ENCODE measurements at regions not wholly inside any gene's neighbourhood (a gene's known extent, or its start where the extent isn't known, plus 50 kb on each side); places are given as distances from the start of the nearest gene placed in this dataset.
A peak's percentile ranks its signal among the peaks of the same experiment; 100 is the strongest.

- no peak for DNase-seq (ENCODE audit: low read depth, low spot score)
Measured at GRCh38 chr18:78525366-78526111, 454.1 kb upstream of the SALL3 start.

GRCh38 chr18:78526275-78526674 lies 453.3 kb upstream of the SALL3 start:
- DNase-seq (ENCODE audit: low read depth, low spot score): no peak

DNA sequence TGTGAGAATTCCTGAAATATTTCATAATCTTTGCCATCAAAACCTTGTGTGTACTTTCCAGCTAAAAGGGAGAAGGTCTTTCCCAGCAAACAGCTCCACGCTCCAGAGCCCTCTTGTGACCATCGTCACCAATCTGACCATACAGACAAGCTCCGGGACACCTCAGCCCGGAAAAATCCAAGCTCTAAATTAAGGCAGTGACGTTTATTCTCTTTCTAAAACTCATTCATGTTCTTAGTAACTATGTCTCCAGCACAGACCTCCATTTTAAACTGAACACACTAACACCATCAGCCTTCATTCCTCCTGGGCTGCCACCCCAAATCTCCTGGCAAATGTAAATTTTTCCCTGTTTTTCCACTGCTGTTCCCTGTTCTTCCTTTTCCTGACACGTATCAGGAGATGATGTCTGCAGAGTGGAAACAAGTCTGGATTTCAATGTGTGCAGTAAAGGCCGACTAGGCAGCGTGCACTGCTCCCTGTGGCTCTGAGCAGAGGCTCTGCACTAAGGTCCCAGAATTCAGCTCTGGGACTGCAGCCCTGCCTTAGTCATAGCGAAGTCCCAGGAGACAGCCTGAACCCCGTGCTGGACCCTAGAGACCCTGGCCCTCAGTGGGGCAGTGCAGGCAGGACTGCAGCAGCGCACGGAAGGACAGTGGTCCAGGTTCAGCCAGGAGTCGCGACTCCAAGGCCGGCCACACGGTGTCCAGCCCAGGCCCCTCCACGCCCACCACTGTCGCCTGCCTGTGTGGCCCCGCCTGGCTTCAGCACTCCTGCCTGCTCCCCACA lies 452.5 kb upstream of the SALL3 start:
- DNase-seq (ENCODE audit: low read depth, low spot score): peak; percentile 13

- DNase-seq (ENCODE audit: low read depth, low spot score): no peak
Measured at GRCh38 chr18:78527984-78528383, 451.6 kb upstream of the SALL3 start.

GRCh38 chr18:78528411-78529258 lies 451.0 kb upstream of the SALL3 start:
- DNase-seq (ENCODE audit: low read depth, low spot score): no peak

- DNase-seq (ENCODE audit: low read depth, low spot score): no peak
Measured at GRCh38 chr18:78531637-78532036, 448.0 kb upstream of the SALL3 start.

DNA sequence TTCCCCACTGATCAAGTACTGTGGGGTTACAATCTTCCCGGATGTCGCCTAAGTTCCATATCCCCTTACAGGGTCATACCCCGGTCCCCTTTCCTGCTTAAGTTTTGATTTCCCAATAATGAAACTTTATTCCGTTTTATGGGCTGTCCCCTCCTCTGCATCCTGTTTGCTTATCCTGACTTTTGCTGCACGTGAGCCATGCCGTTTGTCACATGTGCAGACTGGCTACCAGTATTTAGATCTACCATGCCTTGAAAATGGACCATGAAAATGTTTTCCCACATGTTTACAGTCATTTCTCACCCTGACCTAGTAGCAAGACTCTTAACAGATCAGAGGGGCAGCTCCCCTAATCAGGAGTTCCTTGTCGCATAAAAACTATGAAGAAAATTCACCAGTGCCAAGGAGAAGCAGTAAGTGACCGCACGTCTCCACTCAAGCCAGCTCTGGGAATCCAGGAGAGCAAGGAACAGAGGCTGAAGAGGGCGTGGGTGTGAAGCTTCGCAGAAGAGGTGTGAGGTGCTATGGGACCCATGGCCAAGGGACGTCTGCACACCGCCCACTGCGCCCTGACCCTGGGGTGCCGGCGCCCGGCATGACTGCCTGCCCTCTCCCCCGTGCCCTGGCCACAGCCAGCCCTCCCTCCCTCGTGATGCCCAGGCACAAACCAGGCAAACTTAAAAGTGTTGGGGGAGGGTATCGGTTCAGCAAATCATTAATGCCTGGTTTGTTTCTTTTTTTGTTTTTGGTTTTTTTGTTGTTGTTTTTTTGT lies 440.8 kb upstream of the SALL3 start:
- no peak for DNase-seq (ENCODE audit: low read depth, low spot score)

GRCh38 chr18:78540636-78541529 lies 438.7 kb upstream of the SALL3 start:
- no peak for DNase-seq (ENCODE audit: low read depth, low spot score)

DNA sequence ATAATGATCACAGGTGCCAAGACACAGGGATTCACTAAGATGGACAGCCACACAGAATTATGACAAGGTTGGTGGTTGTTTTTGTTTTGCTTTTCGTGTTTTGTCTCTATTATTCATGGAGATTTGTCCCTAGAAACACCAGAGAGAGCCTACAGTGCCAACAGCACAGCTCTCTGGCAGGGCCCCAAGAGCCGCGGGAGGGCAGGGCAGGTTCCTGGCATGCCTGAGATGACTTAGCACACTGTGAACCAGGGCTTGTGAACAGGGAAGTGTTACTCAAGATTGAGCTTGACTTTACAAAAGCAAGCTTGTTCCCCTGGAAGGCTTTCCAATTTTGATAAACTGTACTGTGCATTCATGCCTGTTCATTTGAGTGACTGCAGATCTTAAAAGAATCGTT lies 437.4 kb upstream of the SALL3 start:
- DNase-seq (ENCODE audit: low read depth, low spot score): no peak

DNA sequence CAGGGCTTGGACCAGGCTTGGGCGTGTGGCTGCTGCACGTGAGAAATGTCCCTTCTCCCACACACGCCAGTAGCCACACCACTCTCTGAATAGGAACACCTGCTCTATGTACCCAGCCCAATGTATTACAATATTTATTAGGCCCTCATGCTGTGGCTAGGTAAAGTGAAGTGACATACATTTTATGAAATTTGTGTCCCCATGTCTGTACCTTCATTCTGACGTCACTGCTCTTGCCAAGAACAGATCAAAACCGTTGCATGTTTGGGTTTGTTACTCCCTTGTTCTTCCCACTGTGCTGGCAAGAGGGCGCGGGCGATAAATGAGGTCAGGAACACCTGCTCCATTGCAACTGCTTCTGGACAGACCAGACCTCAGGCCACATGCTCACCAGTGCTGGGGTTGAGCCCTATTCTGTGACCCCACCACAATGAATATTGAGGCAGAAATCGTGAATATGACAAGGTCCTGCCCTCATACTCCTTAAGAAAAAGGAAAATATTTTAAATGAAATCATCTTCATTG lies 436.4 kb upstream of the SALL3 start:
- DNase-seq (ENCODE audit: low read depth, low spot score): no peak

GRCh38 chr18:78546281-78546680 lies 433.3 kb upstream of the SALL3 start:
- DNase-seq (ENCODE audit: low read depth, low spot score): no peak

DNA sequence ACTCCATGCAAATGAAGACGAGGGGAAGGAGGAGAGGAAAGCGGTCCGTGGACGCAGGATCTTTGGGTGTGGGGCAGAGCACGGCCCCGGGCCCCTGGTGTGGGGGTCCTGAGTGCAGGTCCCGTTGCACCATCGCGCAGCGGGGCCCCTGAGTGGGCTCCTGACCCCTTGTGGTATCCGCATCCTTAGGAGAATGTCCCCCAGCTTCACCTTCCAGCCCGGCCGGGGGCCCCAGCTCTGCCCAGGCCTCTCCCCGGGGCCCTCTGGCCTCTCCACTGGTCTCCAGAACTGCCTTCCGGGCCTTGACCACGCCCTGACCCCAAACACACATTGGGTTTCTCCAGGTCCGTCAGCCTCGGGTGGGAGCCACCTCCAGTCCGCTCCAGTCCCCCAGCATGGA lies 431.8 kb upstream of the SALL3 start:
- no peak for DNase-seq (ENCODE audit: low read depth, low spot score)

GRCh38 chr18:78548261-78549058 lies 431.2 kb upstream of the SALL3 start:
- no peak for DNase-seq (ENCODE audit: low read depth, low spot score)

- DNase-seq (ENCODE audit: low read depth, low spot score): no peak
Measured at GRCh38 chr18:78549971-78550370, 429.6 kb upstream of the SALL3 start.

DNA sequence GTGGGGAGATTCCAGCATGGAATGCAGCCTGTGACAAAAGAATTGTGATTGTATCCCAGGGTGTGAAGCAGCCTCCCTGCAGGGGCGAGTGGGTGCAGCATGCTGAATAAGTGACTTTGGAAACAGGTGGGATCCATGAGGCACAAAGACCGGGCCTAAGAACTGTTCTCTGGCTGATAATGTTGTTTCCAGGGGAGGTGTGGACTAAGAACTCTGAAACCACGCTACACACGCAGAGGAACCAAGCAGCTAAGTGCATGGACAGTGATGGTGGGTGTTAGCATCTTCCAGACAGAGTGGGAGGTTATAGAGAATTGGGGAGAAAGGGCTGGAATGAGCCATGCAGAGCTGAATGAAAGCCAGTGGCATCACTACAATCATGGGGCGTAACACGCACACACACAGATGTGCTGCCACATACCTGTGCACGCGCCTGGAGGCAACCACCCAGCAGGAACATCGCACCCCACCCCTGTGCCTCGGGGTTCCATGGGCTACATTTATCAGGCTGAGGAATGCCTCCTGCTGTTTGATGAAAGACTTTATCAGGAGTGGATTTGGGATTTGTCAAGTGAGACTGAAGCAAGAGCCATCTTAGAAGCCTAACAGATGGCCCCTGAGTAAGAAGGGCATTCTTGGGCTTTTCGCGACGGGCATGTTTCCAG lies 424.5 kb upstream of the SALL3 start:
- no peak for DNase-seq (ENCODE audit: low read depth, low spot score)

DNA sequence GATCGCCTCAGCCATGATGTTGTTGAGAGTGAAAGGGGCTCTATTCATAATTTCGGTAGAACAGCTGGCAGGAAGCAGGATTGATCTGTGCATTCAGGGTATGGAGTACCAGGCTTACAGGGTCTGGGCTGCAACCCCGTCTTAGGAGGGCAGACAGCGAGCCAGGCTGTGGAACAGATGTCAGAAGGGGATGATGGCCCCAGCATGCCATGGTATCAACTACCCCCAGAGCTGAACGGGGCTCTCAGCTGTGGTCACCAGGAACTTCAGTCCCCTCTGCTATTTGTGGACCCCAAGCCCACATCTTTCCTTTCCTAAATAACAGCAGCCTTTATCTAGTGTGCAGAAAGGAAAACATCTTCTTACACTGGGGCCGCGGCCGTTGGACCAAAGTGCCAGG lies 422.2 kb upstream of the SALL3 start:
- DNase-seq (ENCODE audit: low read depth, low spot score): no peak

DNA sequence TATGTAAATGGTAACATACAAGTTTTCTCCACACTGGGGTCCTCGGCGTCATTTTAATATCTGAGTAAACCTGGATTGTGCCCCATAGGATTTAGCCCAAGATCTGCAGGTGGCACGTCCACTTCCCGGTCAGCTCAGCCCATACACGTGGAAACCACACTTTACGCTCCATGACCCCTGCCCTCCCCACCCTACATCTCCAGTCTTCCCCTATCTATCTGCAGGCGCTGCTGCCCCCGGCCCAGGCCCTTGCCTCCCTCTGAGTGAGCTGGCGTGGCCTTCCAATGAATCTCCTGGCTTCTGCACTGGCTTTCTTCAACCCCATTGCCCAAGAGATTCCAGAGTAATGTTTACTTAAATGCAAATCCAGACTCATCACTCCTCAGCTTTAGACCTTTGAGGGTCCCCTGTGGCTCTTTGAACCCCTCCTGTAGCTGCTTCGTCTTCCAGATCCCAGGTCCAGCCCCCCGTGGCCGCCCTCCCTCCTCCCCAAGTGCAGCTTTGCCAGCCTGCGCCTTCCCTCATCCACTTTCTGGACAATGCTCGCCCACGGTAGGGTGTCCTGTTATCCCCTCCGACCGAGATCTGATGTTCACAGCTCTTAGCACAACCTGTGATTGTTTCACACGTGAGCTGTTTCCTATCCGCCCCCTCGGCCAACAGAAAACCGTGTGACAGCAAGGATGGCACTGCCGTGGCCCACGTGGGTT lies 421.4 kb upstream of the SALL3 start:
- no peak for DNase-seq (ENCODE audit: low read depth, low spot score)

DNA sequence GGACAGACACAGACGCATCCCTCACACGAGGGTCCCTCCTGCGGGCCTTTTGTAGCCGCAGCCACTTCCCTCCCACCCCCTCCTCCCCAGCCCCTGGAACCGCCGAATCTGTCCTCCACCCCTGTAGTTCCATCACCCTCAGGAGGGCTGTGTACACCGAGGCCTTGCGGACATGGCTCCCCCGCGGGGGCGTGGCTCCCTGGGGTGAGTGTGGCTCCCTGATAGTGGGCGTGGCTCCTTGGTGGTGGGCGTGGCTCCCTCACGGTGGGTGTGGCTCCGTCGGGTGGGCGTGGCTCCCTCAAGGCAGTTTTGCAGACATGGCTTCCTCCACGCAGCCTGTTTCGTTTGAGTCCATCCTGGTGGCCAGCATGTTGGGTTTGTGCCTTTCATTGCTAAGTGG lies 420.7 kb upstream of the SALL3 start:
- no peak for DNase-seq (ENCODE audit: low read depth, low spot score)

Measured in ELF-1 (cell line).